Epidermal melanocyte (primary cell): ENCODE measurements at regions not wholly inside any gene's neighbourhood (a gene's known extent, or its start where the extent isn't known, plus 50 kb on each side); places are given as distances from the start of the nearest gene placed in this dataset.

Experiments used
- DNase-seq: peaks from one replicate; pipeline ENCODE4 v3.0.0; 2011; ENCODE audit warnings: low spot score; ENCODE audit not compliant: insufficient read length

DNA sequence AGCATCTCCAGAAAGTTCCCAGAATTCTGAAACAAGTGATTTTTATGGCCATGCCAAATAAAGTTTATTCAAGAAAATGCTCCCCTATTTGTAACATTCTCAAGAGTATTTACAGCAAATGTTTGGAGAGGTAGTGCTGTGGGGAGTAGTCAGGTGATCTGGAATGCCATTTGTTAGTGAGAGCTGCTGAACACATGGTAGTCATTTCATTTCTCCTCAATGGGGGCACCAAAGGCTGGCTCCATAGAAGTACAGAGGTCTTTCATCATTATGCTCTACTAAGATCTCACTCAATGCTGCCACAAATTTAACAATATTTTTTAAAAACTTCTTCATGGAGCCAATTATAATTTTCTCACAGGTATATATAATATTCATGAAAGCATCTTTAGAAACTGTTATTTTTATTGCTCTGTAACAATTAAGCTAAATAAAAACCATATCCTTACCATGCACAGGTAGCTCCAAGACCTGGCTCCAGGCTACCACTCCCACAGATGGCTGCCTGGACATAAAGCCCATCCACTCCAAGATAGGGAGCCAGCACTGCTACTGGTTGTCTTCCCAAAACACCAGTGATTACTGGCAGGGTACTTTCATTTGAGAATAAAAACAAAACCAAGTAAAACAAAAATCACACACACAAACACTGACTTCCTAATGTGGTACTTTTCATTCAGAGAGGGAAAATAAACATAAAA is 200.8 kb downstream of the PLK2 start:
- DNase-seq = no peak

DNA sequence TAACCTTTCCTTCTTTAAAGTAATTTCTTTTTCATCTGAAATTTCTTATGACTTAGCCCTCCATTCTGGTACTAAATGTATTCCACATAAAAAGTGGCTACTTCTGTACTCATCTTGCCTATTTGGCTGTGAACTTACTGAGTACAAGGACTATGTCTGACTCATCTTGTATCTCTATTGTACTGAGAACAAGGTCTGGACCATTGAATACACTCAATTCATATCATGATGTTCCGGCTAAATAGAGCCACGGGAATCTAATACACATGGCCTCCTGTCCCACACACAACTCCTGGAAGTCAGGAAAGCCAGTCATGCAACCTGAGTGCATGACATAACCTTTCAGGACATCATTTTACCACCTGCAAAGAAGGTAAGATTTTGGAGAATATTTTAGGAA is 203.9 kb downstream of the PLK2 start:
- DNase-seq = no peak

DNA sequence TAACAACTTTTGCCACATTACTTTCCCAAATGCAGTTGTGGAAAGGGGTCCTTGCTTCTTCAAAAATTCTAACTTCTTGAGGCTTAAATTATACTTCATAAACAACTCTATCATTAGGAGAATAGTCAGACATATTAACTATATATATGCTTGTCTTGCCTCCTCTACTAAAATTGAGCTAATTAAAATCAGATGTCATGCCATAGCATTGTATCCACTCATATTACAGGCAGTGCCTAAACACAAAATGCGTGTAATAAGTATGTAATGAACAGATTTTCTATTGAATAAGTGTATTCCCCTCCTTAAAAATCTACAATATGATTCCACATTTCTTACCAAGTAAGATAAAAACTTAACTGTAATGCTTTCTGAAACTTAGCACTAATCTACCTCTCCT is 204.5 kb downstream of the PLK2 start:
- DNase-seq = no peak

DNA sequence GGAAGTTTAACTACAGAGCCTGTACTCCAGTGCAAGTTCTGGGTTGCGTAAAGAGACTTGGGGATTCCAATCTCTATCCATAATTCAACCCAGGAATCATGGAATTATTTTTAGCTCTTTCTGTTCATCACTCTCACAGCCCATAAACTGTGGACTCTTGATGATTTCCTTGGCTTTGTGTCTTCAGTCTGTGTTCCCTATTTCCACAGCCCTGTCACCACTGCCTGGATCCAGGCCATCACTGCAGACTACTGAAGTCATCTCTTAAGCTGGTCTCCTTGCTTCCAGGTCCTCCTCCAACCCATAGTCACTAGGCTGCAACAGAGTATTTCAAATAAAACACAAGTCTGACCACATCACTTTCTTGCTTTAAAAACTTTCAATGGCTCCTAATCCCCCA is 211.7 kb downstream of the PLK2 start:
- no peak for DNase-seq

DNA sequence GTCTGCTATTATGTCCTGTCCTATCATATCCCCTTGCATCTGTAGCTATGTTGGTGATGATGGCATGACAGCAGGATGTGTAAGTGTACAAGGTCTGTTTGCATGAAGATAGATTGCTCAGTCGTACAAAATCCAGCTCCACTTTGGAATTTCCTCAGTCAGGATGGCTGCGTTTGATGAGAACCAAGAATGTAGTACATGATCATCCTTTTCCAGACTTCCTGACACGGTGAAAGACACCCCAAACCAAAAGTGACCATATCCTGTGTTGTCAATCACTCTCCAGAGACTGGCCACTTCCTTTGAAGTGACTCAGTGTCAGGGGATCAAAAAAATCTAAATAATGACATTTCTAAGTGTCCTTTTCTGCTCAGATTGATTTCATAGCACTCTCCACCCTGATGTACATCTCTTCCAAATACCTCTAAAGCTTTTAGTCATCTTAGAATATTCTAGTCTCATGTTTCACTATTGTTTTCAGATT is 213.4 kb downstream of the PLK2 start:
- DNase-seq = no peak

DNA sequence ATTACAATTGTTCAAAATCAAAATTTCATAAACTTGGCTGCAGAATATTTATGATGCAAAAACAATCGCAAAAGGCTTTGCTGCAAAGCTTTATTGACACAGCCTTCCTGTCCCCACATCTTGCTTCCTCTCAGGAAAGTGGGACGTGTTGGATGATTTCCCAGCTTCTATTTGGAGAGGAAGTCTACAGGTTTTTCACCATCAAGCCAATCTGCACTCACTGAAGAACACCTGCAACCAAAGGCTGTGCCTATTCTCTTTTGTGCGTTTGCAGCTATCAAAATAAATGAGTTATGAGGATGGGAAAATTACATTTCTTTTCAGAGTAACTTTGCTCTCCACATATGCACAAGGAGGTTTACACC is 214.4 kb downstream of the PLK2 start:
- no peak for DNase-seq

DNA sequence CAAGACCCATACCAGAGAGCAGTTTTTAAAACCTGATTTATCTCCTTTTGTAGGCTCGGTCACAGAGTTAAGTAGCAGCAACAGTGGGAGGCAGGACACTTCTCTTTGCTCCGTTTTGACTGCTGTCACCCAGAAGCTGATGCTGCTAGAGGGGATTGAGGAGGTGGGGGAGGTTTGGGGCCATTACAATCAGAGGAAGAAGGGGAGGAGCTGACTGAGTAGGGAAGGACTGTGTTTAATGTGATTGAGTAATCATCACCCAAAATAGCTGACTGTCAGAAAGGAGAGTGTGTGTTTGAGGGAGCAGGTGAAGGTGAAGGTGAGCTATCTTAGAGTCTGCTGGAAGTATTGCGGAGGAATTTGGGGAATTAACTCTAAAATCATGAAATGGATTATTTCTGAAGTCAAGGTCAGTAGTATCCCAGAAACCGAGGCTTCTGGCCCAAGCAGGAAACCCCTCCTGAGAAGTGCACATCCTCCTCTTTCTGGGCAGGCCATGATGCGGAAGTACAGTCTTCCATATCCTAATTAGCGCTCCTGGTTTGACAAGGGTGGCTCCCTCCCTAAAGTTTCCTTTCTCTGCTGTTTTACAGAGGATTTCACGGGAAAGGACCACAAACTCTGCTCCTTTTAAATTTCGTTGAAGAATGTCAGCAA is 214.9 kb downstream of the PLK2 start:
- no peak for DNase-seq

DNA sequence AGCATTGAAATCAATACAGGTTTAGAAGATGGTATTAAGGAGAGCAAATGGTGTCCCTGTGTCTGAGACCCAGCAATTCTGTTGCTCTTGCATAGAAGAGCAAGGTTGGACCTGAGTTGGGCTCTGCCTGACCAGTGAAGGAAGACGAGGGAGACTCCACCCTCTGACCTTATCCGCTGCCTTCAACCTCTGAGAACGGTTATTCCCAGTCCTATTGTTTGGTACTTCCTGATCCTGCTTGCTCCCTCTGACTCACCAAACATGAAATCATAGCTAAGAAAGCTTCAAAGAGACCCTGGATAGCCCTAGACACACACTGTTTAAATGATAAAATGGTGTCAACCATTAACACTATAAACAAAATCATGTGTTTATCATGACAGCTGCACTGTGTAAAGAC is 218.5 kb downstream of the PLK2 start:
- DNase-seq = no peak

DNA sequence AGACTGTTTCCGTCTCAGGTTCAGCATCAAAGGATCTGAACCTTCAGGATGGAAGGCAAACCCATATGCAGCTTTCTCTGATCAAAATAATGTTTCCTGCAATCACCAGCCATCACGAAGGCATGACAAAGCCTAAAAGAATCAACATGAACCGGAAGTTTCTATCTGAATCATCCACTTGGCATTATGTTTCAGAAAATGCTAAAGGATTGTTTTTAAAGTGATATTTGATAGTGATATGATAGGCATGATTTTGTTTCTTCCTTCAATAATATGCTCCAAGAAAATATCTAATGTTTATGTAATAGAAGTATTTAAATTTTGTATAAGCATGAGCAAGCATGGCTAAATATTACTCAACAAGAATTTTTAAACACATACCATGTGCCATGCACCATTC is 219.6 kb downstream of the PLK2 start:
- DNase-seq = no peak

DNA sequence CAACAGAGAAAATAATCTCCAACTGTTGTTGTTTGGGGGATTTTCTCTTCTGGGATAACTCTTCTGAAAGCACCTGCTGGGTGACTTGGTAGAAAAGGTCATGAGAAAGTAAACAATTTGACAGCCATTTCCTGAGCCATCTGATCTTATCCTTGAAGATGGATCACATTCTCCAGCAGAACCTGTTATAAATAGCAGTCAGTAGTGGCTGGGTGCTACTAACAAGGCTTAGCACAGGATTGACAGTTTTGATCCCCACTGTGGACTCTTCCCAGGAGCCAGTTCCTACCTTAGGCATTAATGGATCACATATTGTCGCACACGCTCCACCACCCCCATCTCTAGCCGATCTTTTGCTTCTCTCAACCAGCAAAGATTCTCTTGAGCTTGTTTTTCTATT is 220.2 kb downstream of the PLK2 start:
- DNase-seq = no peak

DNA sequence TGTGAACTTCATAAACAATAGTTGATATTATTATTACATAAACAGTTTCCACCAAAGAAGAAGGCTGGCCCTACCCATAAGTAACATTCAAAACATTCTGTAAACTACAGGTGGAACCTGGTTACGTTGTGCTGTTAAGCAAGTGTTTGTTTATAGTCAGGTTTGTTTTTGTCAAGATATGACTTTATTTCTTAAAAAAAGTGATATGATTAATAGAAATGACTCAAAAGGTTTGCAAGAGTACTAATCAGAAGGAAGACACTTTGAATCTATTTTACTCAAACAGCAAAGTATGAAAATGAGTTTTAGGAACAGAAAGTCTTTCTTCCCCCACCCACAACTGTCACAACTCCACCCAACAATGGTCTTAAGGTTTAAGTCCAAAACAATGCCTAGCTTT is 220.8 kb downstream of the PLK2 start:
- DNase-seq = no peak

DNA sequence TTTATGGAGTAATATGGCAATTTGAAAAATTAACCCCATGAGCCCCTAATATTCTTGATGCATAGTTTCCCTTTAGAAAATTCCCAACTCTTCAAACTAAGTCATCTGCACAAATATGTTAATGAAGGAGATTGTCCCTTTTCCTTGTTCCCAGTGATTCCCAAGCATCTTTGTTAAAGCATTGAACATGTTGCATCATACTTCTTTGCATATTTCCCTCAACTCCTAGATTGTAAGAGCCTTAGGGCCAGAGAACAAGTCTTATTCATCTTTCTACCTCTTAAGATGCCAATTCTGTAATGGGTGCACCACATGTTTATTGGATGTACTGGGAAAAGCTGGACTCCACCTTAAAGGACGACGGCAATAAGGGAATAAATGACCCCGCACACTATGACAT is 223.4 kb downstream of the PLK2 start:
- no peak for DNase-seq

DNA sequence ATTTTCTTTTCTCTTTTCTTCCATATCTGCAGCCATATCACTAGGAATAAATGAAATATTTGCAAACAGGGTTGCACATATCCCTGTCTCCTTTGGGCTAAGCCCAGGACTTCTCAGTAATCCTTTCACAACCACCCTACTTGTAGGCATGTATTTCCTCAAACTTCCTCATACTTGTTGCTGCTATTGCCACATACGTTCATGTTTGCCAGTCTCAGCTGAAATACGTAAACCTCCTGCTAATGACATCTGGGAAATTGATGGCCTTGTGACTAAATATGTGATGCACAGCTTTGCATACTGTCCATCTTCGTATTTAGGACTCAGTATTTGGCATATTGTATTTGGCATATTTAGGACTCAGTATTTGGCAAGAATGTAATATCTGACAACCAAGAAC is 224.6 kb downstream of the PLK2 start:
- no peak for DNase-seq

DNA sequence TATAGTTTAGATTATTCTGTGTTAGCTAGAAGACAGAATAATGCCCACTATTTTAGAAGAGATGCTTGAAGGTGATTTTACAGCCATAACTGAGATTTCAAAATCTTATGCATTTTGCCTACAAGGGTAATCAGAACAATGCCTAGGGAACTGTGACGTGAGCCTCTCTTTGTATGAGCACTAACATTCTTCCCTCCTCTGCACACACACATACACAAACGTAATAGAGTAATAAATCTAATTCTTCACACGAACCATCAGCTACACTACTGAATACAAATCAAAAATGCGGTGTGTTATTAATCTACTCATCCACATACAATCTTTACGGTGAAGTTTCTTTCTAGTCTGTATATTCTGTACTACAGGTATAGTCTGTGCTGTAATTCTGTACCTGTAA is 227.8 kb downstream of the PLK2 start:
- no peak for DNase-seq

DNA sequence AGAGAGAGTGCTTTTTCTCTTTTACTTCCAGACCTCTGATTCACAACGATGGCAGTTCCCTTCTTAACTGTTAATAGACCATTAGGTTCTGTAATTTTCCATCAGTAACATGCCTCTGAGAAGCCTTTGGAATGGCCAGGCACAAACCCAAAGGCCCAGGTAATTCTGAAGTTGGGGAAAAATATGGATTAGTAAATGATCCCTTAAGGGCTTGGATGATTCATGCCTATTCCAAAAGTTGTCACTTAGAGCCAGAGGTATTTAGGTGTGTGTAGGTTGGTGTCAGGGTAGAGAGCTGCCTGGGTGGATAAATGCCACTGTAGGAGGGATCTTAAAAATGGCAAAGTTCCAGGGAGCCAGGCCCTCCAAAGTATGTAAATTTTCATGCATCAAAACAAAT is 228.8 kb downstream of the PLK2 start:
- DNase-seq = no peak

DNA sequence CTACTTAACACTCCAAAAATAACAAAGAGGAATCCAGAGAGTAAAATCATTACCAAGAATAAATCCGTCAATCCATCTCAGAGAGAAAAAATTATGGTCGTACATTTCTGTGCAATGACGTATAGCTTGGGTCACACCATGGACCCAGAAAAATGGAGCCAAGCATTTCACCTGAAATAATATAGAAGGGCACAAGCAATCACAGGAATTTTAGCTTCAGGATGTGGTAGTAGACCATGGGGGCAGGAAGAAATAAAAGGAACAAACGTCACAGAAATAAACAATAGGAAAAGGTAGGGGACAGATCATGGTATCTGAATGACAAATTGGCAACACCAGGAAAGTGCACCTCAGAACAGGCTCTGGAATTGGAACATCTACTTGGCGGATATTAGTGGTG is 231.0 kb downstream of the PLK2 start:
- no peak for DNase-seq

DNA sequence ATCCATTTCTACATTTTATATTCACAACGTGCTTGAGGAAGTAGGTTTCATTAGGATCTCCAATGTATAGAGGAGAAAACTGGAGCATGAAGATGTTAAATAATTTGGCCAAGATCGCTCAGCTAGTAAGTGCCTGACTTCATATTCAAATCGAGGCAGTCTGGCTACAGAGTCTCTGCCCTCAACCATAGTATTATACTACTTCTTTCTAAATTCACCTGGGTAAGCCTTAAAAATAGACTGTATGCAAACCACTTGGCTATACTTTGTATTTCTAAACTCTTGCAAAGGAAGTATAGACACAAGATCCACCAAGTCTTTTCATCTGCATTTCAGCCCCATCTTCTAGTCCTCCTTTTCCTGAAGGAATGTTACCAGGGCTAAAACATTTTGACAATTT is 232.0 kb downstream of the PLK2 start:
- DNase-seq = no peak

DNA sequence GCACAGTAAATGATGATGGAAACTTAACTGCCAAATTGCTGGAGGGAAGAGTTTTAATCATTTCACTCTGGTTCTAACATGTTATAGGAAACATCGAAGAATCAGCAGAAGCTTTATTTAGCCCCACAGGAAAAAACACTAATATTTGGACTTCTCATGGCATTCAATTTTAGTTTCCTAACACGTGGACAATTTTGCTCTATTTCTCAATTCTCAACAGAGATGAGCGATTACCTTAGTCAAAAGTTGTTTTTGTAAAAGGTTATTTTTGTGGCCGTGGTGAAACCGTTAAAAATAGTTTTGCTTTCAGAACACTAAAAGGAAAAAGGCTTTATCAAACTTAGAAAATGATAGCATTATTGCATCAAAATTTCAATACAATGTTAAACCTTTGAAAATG is 235.2 kb downstream of the PLK2 start:
- no peak for DNase-seq

DNA sequence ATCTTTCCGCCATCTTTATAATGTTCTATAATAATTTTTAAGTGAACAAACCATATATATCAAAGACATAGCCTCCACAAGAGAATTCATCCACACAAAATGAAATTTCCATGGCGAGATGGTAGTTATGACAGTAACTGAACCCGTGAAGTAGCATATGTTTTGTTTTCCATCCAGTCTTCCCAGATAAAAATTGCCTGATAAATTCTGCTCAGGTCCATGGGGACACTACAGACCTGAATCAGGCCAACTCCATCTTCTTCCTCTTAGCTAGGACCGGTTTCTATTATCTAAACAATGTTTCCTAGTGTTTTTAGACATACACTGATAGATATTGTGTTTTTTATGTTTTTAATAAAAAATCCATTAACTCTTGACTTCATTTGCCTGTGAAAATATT is 235.7 kb downstream of the PLK2 start:
- DNase-seq = no peak

DNA sequence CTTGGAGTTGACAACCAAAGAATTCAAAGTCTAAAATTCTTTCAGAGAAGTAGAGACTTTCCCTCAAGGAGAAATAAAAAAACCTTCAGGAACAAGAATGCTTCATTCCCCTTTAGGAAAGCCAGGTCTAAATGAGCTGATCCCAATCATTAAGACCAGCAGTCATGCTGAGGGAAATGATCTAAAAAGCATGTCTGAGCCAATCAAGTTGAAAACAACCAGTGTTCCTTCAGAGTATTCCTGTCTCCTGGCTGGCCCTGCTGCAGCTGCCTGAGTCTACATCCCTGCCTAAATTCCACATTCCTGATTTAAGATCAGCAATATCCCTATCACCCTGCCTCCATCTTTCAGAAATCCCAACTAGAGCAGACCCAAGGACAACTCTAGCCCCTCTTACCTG is 244.5 kb downstream of the PLK2 start:
- no peak for DNase-seq

DNA sequence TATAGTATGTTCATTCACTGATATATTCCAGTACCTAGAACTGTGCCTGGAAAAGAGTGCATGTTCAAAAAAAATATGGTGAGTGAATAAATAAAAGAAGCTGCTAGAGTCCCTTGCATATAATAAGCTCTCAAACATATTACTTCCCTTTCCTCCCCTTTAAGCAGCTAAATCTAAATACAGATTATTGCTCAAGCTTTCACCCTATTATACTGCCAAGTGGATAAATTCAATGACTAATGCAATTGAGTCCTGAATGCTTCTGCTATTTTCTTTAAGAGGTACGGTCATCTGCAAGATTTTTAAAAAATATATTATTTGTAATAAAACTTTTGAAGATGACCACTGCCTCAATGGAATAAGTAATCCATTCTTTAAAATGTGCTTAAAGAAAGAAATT is 248.4 kb downstream of the PLK2 start:
- no peak for DNase-seq

DNA sequence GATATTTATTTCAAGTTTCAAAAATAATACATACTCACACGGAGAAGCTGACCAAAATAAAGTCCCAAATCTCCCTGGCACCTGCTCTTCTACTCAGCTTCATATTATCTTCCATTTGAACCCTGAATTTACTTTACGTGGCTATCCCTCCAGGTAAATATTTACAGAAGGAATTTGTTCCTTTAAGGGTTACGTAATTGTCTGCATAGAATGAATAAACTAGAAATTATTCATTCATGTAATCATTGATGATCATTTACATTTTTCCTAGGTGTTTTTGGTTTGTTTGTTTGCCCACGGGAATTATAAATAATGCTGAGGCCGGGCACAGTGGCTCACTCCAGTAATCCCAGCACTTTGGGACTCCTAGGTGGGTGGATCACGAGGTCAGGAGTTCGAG is 251.2 kb downstream of the PLK2 start:
- no peak for DNase-seq

DNA sequence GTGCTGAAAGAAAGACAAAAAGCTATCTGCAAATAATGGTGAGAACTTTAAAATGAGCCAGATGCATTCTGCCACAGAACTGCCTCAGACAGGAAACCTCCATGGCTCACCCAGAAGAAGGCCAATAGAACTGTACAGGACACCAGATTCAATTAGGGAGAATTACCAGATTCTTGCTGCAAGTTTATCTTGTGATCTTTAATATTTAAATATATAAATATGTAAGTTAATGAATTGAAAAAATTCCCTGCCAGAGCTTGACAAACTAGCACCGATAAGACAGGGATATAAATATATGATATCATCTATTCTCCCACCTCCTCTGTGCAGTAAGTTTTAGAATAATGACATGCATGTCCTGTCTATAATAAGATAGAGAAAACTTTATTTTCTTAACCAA is 252.8 kb downstream of the PLK2 start:
- no peak for DNase-seq

DNA sequence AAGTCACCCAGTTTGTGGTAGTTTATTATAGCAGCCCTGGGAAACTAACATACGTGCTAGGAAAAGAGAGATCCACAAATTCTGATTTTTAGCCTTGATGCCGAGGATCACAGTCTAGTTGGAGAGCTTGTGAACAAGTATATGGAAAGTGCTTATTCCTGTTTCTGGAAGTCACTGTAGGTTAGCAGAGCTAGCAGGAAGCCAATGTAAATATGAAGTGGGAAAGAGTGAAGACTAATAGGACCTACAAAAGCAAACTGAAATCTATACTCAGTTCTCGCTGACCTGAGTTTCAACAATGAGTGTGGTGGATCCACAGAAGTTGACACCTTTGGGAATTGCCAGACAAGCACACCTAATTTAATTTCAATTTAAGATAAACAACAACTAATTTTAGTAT is 254.9 kb downstream of the PLK2 start:
- DNase-seq = no peak
